Heart left ventricle (tissue), 13 donors: ENCODE measurements at regions not wholly inside any gene's neighbourhood (a gene's known extent, or its start where the extent isn't known, plus 50 kb on each side); places are given as distances from the start of the nearest gene placed in this dataset.

Source experiments
- POLR2A ChIP-seq, 2 donors: fragments of 450-650 bp; IDR thresholded peaks; one replicate each; pipeline ENCODE4 v1.6.1; 2017; ENCODE audit warnings: antibody characterized with exemption in 2 of 2, mild to moderate bottlenecking in 2 of 2, moderate library complexity in 2 of 2
- TF ChIP-seq, protein P1 (sequence below), 12 donors: fragments of 200-600 bp; sonication (generic) in 4 of 12; IDR thresholded peaks; one replicate each; pipeline versions ENCODE4 v1.5.0 to v1.8.0; 2018 to 2022; ENCODE audit warnings: antibody characterized with exemption in 12 of 12, mild to moderate bottlenecking in 5 of 12
- donor health status: ischemic (EF 13 %, LVEDD 7.1; RV severe dilation, severe dysfunction).
- donor health status: DM: no; HTN: yes; CAD: no.
- donor health status: DM: no; HTN: no; CAD: no.
- donor health status: ischemic (EF 25% LVEDD 6.9; RV normal size, moderate dysfunction).
- donor health status: ischemic (EF 25% LVEDD 5.7; RV mildly dilated, moderate dysfunction).
- donor health status: ischemic (EF 35%, LVEDD 5.7; RV mildly dilated, moderate dysfunction).
- donor health status: nonischemic (EF 11% LVEDD 7.7; RV severe dilation, severe dysfunction).
- donor health status: DM: yes; HTN: yes; CAD: no.
- donor health status: PGD.
- donor health status: ischemic (EF 29% LVEDD 5.4; RV normal size, mild dysfunction).
- donor health status: nonischemic (EF 23%, LVEDD 6.1; RV moderate dilation, normal function).

DNA sequence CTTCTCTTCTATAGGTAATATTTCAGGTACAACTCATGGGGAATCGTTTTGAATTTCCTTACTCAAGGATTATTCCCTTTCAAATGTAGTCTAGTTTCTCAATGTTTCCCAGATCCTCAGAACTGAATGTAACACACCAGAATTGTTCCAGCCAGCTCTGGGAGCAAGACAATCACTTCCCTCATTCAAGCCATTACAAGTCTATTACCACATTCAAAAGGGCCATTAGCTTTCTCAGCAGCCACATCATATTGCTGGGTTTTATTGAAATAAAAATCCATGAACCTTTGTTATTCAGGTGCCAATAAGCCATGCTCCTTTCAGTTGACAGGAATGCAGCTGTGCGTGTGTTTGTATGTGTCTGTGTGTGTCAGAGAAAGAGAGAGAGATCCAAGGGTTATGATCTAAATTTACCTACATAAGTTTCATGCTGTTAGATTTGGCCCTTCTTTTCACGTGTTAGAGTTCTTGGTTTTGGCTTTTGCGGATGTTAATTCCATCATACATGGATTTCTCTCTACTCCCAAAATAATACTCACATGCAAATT, 357.7 kb downstream of the BCAT1 start:
- TF ChIP-seq, protein P1, sequence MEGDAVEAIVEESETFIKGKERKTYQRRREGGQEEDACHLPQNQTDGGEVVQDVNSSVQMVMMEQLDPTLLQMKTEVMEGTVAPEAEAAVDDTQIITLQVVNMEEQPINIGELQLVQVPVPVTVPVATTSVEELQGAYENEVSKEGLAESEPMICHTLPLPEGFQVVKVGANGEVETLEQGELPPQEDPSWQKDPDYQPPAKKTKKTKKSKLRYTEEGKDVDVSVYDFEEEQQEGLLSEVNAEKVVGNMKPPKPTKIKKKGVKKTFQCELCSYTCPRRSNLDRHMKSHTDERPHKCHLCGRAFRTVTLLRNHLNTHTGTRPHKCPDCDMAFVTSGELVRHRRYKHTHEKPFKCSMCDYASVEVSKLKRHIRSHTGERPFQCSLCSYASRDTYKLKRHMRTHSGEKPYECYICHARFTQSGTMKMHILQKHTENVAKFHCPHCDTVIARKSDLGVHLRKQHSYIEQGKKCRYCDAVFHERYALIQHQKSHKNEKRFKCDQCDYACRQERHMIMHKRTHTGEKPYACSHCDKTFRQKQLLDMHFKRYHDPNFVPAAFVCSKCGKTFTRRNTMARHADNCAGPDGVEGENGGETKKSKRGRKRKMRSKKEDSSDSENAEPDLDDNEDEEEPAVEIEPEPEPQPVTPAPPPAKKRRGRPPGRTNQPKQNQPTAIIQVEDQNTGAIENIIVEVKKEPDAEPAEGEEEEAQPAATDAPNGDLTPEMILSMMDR (IDR thresholded peaks at IDR 0.05): no peak
- no peak for TF ChIP-seq POLR2A (IDR thresholded peaks at IDR 0.05)
